ENCODE measurements at regions not wholly inside any gene's neighbourhood (a gene's known extent, or its start where the extent isn't known, plus 50 kb on each side); places are given as distances from the start of the nearest gene placed in this dataset.

- no peak for DNase-seq (ENCODE audit: low spot score)
Observed at GRCh38 chr5:97600486-97600885, 417.4 kb upstream of the RIOK2 start.

GRCh38 chr5:97601651-97602050, 418.6 kb upstream of the RIOK2 start:
- DNase-seq (ENCODE audit: low spot score), result no peak

GRCh38 chr5:97606531-97606930, 423.5 kb upstream of the RIOK2 start:
- no peak for DNase-seq (ENCODE audit: low spot score)

- no peak for DNase-seq (ENCODE audit: low spot score)
Observed at GRCh38 chr5:97608501-97608900, 425.5 kb upstream of the RIOK2 start.

- no peak for DNase-seq (ENCODE audit: low spot score)
Observed at GRCh38 chr5:97618721-97619120, 435.7 kb upstream of the RIOK2 start.

- DNase-seq (ENCODE audit: low spot score), result no peak
Observed at GRCh38 chr5:97623441-97623840, 440.4 kb upstream of the RIOK2 start.

- no peak for DNase-seq (ENCODE audit: low spot score)
Observed at GRCh38 chr5:97624886-97625285, 441.8 kb upstream of the RIOK2 start.

- DNase-seq (ENCODE audit: low spot score), result no peak
Observed at GRCh38 chr5:97627272-97627671, 444.2 kb upstream of the RIOK2 start.

GRCh38 chr5:97628031-97628430, 445.0 kb upstream of the RIOK2 start:
- no peak for DNase-seq (ENCODE audit: low spot score)

- no peak for DNase-seq (ENCODE audit: low spot score)
Observed at GRCh38 chr5:97628807-97629206, 445.8 kb upstream of the RIOK2 start.

- DNase-seq (ENCODE audit: low spot score), result no peak
Observed at GRCh38 chr5:97629276-97629675, 446.2 kb upstream of the RIOK2 start.

GRCh38 chr5:97635553-97635952, 452.5 kb upstream of the RIOK2 start:
- DNase-seq (ENCODE audit: low spot score), result no peak

- DNase-seq (ENCODE audit: low spot score), result no peak
Observed at GRCh38 chr5:97636766-97637165, 453.7 kb upstream of the RIOK2 start.

GRCh38 chr5:97641081-97641480, 458.0 kb upstream of the RIOK2 start:
- DNase-seq (ENCODE audit: low spot score), result no peak

GRCh38 chr5:97644206-97644605, 461.2 kb upstream of the RIOK2 start:
- DNase-seq (ENCODE audit: low spot score), result no peak

- DNase-seq (ENCODE audit: low spot score), result no peak
Observed at GRCh38 chr5:97644896-97645295, 461.8 kb upstream of the RIOK2 start.

GRCh38 chr5:97657239-97657638, 474.2 kb upstream of the RIOK2 start:
- DNase-seq (ENCODE audit: low spot score), result no peak

- DNase-seq (ENCODE audit: low spot score), result no peak
Observed at GRCh38 chr5:97658116-97658900, 475.3 kb upstream of the RIOK2 start.

- no peak for DNase-seq (ENCODE audit: low spot score)
Observed at GRCh38 chr5:97666783-97667182, 483.7 kb upstream of the RIOK2 start.

- DNase-seq (ENCODE audit: low spot score), result no peak
Observed at GRCh38 chr5:97670447-97670846, 487.4 kb upstream of the RIOK2 start.

- no peak for DNase-seq (ENCODE audit: low spot score)
Observed at GRCh38 chr5:97676608-97677007, 493.6 kb upstream of the RIOK2 start.

- DNase-seq (ENCODE audit: low spot score), result no peak
Observed at GRCh38 chr5:97694091-97694490, 511.0 kb upstream of the RIOK2 start.

- DNase-seq (ENCODE audit: low spot score), result no peak
Observed at GRCh38 chr5:97714424-97714823, 531.4 kb upstream of the RIOK2 start.

- DNase-seq (ENCODE audit: low spot score), result no peak
Observed at GRCh38 chr5:97726106-97726505, 543.1 kb upstream of the RIOK2 start.

Measured in SW480 (cell line).